ENCODE measurements at regions not wholly inside any gene's neighbourhood (a gene's known extent, or its start where the extent isn't known, plus 50 kb on each side); places are given as distances from the start of the nearest gene placed in this dataset.

- no peak overlapping the region for H3K4me3 ChIP-seq (ENCODE audit: low read depth, low read length)
- DNase-seq (ENCODE audit: low read depth) = no peak
Observed at GRCh38 chr15:95577927-95578326, 752.6 kb upstream of the NR2F2 start.

DNA sequence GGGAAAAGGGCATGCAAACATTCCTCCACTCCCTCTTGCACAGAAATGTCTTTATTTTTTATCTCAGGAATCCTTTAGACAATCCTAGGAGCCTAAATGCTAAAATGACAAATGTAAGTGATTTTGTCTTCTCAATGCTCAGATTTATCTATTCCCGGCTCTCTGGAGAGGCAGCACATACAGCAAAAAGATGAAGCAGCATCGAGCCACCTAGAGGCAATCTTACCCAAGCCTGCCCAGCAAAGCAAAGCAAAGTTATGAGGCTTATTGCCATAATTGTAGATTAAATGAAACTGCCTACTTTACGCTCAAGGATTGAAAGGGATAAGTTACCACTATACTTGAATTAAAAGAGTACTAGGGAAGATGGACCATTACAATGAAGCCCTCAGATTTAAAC, 750.4 kb upstream of the NR2F2 start:
- no peak overlapping the region for H3K4me3 ChIP-seq (ENCODE audit: low read depth, low read length)
- no peak for DNase-seq (ENCODE audit: low read depth)

DNA sequence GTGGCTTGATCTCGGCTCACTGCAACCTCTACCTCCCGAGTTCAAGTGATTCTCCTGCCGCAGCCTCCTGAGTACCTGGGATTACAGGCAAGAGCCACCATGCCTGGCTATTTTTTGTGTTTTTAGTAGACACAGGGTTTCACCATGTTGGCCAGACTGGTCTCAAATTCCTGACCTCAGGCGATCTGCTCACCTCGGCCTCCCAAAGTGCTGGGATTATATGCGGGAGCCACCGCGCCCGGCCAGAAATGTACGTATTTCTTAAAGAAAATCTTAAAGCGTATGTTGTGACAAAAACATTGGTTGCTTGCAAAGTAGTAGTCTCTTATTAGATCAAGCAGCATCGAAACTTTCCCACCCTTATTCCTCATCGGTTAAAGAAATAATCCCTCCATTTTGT, 748.9 kb upstream of the NR2F2 start:
- no peak for DNase-seq (ENCODE audit: low read depth)

DNA sequence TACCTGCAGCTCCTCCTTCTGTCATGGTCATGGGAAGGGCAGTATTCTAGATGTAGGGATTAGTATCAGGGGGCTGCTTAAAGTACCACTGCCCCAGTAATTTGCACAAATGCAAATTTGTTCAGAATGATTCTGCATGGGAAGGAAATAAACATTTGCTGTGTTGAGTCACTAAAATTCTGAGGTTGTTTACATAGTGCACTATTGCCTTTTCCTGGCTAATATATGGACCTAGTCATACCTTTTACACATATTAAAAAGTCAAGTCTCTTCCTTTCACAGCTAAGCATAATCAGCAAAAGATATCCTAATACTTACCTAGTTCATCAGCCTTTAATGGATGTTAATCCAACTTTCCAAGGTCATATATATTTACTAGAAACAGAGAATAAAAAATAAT, 746.4 kb upstream of the NR2F2 start:
- no peak for DNase-seq (ENCODE audit: low read depth)
- H3K4me3 ChIP-seq (ENCODE audit: low read depth, low read length) = no peak overlapping the region

More for the DNA sequence above, 748.9 kb upstream of the NR2F2 start:
- no peak overlapping the region for H3K4me3 ChIP-seq (ENCODE audit: low read depth, low read length)

DNA sequence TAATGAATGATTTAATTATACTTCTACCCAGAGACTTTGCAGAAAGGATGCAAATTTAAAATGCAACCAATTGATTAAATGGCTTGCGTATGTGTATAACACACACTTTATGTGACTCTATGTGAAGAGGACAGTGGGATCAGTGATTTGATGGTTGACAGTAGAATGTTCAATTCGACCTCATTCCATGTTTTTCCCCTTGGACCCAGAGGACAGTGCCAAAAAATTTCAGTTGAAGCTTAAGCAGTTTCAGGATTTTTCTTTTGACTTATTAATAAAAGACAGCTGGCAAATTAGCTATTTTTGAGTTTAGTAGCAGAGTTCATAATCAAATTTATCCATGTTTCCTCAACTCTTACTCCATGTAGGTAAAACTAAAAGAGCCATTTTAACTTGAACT, 742.4 kb upstream of the NR2F2 start:
- H3K4me3 ChIP-seq (ENCODE audit: low read depth, low read length) = no peak overlapping the region
- no peak for DNase-seq (ENCODE audit: low read depth)

- peak; percentile 65 for DNase-seq (ENCODE audit: low read depth)
- no peak overlapping the region for H3K4me3 ChIP-seq (ENCODE audit: low read depth, low read length)
Observed at GRCh38 chr15:95590533-95591044, 739.9 kb upstream of the NR2F2 start.

- H3K4me3 ChIP-seq (ENCODE audit: low read depth, low read length) = no peak overlapping the region
- DNase-seq (ENCODE audit: low read depth) = no peak
Observed at GRCh38 chr15:95591270-95591669, 739.2 kb upstream of the NR2F2 start.

GRCh38 chr15:95591886-95592285, 738.6 kb upstream of the NR2F2 start:
- no peak overlapping the region for H3K4me3 ChIP-seq (ENCODE audit: low read depth, low read length)
- DNase-seq (ENCODE audit: low read depth) = no peak

- no peak overlapping the region for H3K4me3 ChIP-seq (ENCODE audit: low read depth, low read length)
- no peak for DNase-seq (ENCODE audit: low read depth)
Observed at GRCh38 chr15:95594496-95594895, 736.0 kb upstream of the NR2F2 start.

DNA sequence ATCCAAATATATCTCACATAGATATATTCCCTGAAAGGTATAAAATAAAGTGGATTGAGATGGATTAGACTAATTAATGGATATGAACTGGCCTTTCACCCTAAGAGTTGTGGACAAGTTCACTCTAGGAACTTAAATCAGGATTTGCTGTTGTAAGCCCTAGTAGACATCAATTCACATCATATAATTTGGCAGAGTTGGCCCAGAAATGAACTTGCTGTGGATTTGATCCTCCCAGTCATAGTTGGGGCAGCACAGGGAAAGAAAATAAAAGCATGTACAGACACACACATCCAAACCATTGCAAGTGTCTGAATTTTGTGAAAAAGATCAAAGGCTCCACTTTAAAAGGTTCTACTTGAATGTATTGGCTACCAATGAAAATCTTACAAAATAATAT, 734.7 kb upstream of the NR2F2 start:
- DNase-seq (ENCODE audit: low read depth) = no peak

DNA sequence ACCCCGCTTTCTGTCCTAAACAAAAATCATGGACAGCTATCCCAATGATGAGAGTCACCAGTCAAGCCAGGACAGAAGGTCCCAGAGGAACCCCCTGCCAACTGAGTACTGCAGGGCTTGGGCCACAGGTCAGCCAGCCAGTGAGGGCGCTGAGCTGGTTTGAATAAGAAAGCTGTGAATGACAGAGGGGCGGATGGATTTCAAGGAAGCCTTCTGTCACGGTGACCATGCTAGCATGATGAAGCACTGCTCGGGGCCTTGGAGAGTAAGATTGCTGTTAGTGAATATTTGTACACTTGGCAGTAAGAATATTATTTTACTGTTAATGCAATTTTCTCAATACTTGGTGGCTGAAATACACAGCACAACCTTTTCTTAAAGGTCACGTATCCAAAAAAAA, 734.0 kb upstream of the NR2F2 start:
- H3K4me3 ChIP-seq (ENCODE audit: low read depth, low read length) = no peak overlapping the region
- DNase-seq (ENCODE audit: low read depth) = no peak

More for the DNA sequence above, 734.7 kb upstream of the NR2F2 start:
- H3K4me3 ChIP-seq (ENCODE audit: low read depth, low read length) = no peak overlapping the region

- no peak for DNase-seq (ENCODE audit: low read depth)
- H3K4me3 ChIP-seq (ENCODE audit: low read depth, low read length) = no peak overlapping the region
Observed at GRCh38 chr15:95598251-95598855, 732.1 kb upstream of the NR2F2 start.

DNA sequence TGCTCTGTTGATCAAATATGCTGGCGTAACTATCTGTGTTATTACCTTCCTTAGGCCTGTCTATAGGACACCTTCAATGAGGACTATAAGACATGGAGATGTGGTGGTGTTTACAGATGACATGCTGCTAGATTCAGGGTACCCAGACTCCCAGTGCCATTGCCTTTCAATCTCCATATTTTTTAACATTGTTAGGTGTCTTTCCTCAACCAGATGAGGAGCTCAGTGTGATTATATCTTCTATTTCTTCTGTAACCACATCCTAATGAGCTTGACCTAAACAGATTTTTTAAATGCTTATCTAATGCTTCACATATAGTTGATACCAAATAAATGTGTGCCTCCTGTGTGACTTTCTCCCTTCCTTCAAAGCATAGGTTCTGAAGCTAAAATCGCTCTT, 730.1 kb upstream of the NR2F2 start:
- no peak overlapping the region for H3K4me3 ChIP-seq (ENCODE audit: low read depth, low read length)
- no peak for DNase-seq (ENCODE audit: low read depth)

DNA sequence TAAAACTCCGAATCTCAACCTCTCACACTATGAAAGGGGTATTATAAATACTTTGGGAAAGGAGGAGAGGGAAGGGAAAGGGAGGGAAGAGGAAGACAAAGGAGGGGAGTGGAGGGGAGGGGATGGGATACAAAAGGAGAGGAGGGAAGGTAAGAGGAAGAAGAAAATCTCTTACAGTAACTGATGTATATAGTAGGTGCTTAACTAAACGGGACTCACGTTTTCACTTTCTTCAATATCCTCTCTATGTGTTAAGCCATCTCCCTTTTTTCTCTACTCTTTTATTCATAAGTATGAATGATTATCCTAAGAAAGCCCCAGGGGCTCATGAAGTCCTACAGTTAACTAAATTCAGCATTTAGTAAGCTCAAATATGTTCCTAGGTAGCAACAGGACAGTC, 729.6 kb upstream of the NR2F2 start:
- DNase-seq (ENCODE audit: low read depth) = no peak
- no peak overlapping the region for H3K4me3 ChIP-seq (ENCODE audit: low read depth, low read length)

- no peak for DNase-seq (ENCODE audit: low read depth)
- H3K4me3 ChIP-seq (ENCODE audit: low read depth, low read length) = no peak overlapping the region
Observed at GRCh38 chr15:95601525-95601924, 729.0 kb upstream of the NR2F2 start.

DNA sequence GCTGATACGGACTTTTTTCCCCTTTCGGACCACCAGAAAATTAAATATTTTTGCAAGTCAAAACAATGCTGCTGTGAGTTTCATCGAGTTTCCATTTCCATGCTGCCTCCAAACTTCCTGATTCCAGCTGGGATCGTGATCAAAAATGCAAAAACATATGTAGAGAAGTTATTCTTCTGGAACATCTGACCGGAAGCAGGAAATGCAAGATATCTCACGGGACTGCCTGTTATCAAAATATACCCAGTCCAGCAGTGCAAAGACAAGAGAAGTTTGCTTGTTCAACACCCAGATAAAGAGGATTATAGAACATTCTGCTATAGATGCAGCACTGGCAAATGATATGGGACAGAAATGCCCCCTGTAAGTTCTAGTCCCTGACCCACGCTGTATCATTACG, 726.7 kb upstream of the NR2F2 start:
- no peak overlapping the region for H3K4me3 ChIP-seq (ENCODE audit: low read depth, low read length)
- DNase-seq (ENCODE audit: low read depth) = no peak

- DNase-seq (ENCODE audit: low read depth) = peak; percentile 86
- H3K4me3 ChIP-seq (ENCODE audit: low read depth, low read length) = no peak overlapping the region
Observed at GRCh38 chr15:95604634-95605036, 725.9 kb upstream of the NR2F2 start.

DNA sequence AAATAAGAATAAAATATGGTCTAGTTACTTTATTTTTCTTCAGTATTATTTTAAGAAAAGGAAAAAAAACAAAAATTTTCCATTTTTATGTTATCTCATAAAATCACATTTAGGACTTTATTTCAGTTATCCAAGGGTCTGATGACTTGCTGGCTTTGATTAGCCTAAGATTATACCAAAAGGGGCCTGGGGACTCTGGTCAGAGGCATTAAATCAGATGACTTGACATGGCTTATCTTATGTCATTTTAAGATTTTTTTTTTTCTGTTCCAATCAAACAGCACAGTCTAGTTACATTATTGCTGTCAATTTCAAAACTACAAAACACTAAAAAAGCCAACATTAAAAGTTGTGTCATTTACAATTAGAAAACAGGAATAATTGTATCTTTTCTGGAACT, 725.4 kb upstream of the NR2F2 start:
- no peak for DNase-seq (ENCODE audit: low read depth)
- H3K4me3 ChIP-seq (ENCODE audit: low read depth, low read length) = no peak overlapping the region

DNA sequence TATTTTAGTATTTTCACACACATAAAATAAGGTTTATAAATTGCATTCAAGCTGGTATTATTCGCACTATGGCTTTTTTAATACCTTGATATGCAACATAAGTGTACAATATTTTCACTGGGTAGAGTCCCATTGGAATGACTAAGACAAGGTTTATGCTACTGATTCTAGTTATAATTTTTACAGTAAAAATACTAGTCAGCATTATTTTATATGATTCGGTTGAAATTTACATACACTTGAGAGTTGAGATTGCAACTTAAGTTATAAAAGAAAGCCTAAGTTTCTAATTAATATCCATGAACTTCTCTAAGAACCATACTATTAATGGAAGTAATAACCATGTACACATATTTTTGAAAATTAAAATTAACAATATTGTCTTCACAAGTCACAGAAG, 723.9 kb upstream of the NR2F2 start:
- no peak for DNase-seq (ENCODE audit: low read depth)
- H3K4me3 ChIP-seq (ENCODE audit: low read depth, low read length) = no peak overlapping the region

DNA sequence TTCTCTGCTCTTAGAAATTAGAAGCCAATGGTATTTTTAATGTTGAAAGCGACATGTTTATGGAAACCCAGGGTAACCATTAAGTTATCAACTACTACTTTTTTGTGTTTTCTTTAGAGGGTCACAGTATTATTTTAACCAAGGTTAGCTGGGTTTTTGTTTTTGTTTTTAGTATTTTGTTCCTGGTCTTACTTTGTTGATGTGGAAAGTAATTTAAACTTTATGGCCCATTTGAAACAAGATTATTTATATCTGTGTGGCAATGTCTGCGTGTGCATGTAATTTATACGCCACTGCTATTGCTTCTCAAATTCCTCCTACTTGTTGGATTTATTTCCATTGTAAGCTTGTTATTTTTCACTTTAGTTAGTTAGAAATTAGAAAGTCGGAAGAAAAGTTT, 722.1 kb upstream of the NR2F2 start:
- no peak overlapping the region for H3K4me3 ChIP-seq (ENCODE audit: low read depth, low read length)
- DNase-seq (ENCODE audit: low read depth) = no peak

DNA sequence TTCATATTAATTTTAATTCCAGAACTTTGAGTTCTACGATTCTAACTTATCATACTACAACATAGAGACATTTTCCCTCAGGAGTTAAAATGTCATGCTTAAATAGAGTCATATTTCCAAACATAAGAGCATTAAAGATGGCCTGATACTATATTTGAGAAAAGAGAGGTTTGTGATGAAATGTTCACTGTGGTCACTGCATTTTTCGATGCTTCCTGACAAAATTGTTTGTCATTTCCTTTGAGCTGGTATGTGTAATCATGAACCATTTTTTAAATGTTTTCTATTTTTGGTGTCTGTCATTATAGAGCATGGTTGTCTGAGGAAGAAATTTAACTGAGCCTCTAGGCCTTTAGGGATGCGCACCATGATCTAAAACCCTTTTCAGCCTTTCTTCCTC, 721.4 kb upstream of the NR2F2 start:
- no peak for DNase-seq (ENCODE audit: low read depth)

DNA sequence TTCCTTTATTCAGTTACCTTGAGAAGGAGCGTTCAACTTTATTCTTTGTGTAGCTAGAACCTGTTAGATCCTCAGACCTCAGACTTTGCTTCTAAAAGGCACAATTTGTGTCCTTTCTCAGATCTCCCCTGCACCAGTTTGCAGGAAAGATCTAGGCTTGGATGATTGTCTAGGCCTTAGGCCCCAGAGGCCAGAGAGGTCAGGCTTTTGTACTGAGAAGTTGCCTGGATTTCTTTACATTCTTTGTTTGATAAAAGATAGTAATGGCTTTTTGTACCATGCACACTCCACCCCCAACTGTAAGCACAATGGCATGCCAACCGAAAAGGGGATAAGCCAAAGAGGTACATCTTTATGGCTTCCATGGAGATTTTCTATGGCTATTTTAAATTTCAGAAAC, 719.6 kb upstream of the NR2F2 start:
- DNase-seq (ENCODE audit: low read depth) = no peak
- H3K4me3 ChIP-seq (ENCODE audit: low read depth, low read length) = no peak overlapping the region

More for the DNA sequence above, 721.4 kb upstream of the NR2F2 start:
- H3K4me3 ChIP-seq (ENCODE audit: low read depth, low read length) = no peak overlapping the region
